ENCODE measurements at regions not wholly inside any gene's neighbourhood (a gene's known extent, or its start where the extent isn't known, plus 50 kb on each side); places are given as distances from the start of the nearest gene placed in this dataset.

DNA sequence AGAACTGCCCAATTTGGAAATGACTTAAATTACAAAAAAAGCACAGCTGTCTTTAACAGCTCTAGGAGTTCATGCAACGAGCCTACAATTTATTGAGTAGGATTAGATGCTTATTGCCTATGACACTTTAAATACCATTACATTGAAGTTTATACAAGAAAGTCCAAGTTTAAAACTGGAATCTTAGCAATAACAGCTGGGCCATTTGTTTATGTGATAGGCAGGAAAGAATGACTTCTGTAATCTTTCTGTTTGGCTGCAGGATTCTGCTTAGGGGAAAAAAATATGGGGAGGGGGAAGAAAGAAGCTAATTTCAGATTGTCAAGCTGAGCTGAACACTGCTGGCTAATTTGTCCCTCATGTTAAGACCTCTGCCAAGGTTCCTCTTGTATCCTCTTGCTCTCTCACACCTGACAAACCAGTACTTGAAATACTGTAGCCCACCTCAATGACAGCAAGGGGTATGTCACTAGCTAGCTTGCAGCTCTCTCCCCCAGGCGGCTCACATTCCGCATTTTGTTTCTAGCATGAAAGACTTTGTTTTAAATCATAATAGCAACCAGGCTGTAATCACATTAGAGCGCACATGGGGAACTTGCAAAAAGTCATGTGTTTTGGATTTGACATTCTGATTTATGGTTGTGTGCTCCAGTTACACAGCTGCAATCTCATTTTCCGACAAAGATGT is 384.8 kb downstream of the BMP4 start:
- no peak overlapping the region for H3K4me2 ChIP-seq (ENCODE audit: low read depth, low read length, poor library complexity, severe bottlenecking)
- H3K9ac ChIP-seq (ENCODE audit: low read length): no peak overlapping the region
- no peaks in the 10 kb centered on the region for H3K27me3 ChIP-seq (ENCODE audit: low read length)
- H3K27ac ChIP-seq (ENCODE audit: low read depth, low read length): no peak overlapping the region
- no peak for TF ChIP-seq EZH2phosphoT487 (conservative IDR thresholded peaks at IDR 0.05; ENCODE audit: low read length)
- TF ChIP-seq, protein P1, sequence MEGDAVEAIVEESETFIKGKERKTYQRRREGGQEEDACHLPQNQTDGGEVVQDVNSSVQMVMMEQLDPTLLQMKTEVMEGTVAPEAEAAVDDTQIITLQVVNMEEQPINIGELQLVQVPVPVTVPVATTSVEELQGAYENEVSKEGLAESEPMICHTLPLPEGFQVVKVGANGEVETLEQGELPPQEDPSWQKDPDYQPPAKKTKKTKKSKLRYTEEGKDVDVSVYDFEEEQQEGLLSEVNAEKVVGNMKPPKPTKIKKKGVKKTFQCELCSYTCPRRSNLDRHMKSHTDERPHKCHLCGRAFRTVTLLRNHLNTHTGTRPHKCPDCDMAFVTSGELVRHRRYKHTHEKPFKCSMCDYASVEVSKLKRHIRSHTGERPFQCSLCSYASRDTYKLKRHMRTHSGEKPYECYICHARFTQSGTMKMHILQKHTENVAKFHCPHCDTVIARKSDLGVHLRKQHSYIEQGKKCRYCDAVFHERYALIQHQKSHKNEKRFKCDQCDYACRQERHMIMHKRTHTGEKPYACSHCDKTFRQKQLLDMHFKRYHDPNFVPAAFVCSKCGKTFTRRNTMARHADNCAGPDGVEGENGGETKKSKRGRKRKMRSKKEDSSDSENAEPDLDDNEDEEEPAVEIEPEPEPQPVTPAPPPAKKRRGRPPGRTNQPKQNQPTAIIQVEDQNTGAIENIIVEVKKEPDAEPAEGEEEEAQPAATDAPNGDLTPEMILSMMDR (IDR thresholded peaks at IDR 0.05; ENCODE audit: insufficient read depth, low read length, poor library complexity, severe bottlenecking): no peak
- no peak overlapping the region for H3K4me3 ChIP-seq (ENCODE audit: insufficient read depth, low read length, poor library complexity, severe bottlenecking)
- no peaks in the 10 kb centered on the region for H3K36me3 ChIP-seq (ENCODE audit: low read length)
- H3F3A ChIP-seq (ENCODE audit: insufficient read depth): no peaks in the 10 kb centered on the region
- no peak overlapping the region for H2AFZ ChIP-seq (ENCODE audit: low read depth, low read length, severe bottlenecking)
- H4K20me1 ChIP-seq (ENCODE audit: low read depth, low read length): no peaks in the 10 kb centered on the region
- H3K9me3 ChIP-seq (ENCODE audit: insufficient read depth, low read length): no peaks in the 10 kb centered on the region
- no peaks in the 10 kb centered on the region for H3K79me2 ChIP-seq (ENCODE audit: insufficient read depth, low read length)
- no peaks in the 10 kb centered on the region for H3K9me2 ChIP-seq (replicated peaks; ENCODE audit: insufficient read depth, low read length)

DNA sequence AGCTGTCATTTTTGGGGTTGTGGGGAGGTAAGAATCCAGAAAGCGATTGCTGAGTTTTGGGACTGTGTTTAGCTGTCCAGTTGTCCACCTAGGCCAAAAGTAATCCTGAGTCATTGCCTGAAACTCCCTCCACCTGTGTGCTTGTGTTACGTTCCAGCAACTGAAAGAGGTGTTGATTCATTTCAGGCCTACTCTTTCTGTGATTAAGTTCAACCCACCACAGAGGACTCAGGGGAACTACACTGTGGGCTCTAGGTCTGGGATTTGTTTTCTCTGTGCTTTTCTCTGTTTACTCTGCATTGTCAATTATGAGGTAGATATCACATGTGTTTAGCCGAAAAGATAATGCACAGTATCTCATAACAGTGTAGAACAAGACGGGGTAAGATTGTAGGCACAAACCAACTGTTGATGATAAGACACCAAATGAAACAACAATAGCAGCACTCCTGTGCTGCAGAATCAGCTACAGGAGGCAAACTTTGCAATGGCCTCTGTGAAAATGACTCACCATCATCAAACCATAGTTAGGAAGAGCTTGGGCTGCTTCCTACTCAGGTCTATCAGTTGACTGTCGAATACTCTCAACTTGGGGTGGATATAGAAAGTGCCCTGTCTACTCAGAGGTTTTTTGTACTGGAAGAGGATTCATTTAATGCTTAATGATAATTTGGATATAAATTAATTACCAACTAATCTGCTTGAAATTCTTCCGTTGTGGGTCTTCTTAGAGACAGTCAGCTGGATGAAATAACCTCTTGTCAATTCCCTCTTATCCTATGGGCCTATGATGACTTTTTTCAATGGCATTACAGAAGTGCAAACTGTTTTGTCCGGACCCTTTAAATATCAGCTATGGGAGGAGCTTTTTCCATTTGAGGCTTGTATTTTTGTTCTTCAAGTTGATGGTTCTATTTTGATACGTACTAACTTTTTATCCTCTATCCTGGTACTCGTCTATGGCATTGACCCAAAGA is 385.9 kb downstream of the BMP4 start:
- no peak overlapping the region for H2AFZ ChIP-seq (ENCODE audit: low read depth, low read length, severe bottlenecking)
- H3K4me3 ChIP-seq (ENCODE audit: insufficient read depth, low read length, poor library complexity, severe bottlenecking): no peak overlapping the region

DNA sequence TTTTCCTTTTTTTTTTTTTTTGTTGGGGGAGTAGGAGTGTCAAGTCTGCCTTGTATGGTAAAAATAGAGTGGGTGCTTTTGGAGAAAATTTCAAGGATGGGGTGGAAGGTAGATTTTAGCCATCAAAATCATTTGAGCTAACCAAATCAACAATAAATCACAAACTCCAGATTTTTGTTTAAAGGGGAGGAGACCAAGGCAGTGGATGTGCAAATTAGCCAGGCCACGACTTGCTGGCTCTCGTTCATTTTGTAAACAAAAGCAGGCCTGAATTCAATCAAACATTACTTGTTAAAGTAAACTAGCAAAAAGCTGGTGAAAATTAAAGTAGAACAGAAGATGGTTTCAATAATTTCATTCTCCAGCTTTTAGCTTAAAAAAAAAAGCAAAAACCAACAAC is 387.2 kb downstream of the BMP4 start:
- Histone ChIP-seq H3K27ac (ENCODE audit: low read depth, low read length) (no peak overlapping the region), H2AFZ (ENCODE audit: low read depth, low read length, severe bottlenecking) (no peak overlapping the region), H3K9me3 (ENCODE audit: insufficient read depth, low read length) (no peaks in the 10 kb centered on the region), H3F3A (ENCODE audit: insufficient read depth) (no peaks in the 10 kb centered on the region), H3K9ac (ENCODE audit: low read length) (no peak overlapping the region), H3K36me3 (ENCODE audit: low read length) (no peaks in the 10 kb centered on the region), H3K79me2 (ENCODE audit: insufficient read depth, low read length) (no peaks in the 10 kb centered on the region), H3K27me3 (ENCODE audit: low read length) (no peaks in the 10 kb centered on the region), H3K4me3 (ENCODE audit: insufficient read depth, low read length, poor library complexity, severe bottlenecking) (no peak overlapping the region), H3K4me2 (ENCODE audit: low read depth, low read length, poor library complexity, severe bottlenecking) (no peak overlapping the region), H3K9me2 (replicated peaks; ENCODE audit: insufficient read depth, low read length) (no peaks in the 10 kb centered on the region), H4K20me1 (ENCODE audit: low read depth, low read length) (no peaks in the 10 kb centered on the region)
- TF ChIP-seq, protein P1 (IDR thresholded peaks at IDR 0.05; ENCODE audit: insufficient read depth, low read length, poor library complexity, severe bottlenecking): no peak
- no peak for TF ChIP-seq EZH2phosphoT487 (conservative IDR thresholded peaks at IDR 0.05; ENCODE audit: low read length)

More for the DNA sequence above, 385.9 kb downstream of the BMP4 start:
- Histone ChIP-seq H3K36me3 (ENCODE audit: low read length) (no peaks in the 10 kb centered on the region), H3K4me2 (ENCODE audit: low read depth, low read length, poor library complexity, severe bottlenecking) (no peak overlapping the region), H3K9ac (ENCODE audit: low read length) (no peak overlapping the region), H4K20me1 (ENCODE audit: low read depth, low read length) (no peaks in the 10 kb centered on the region), H3K9me2 (replicated peaks; ENCODE audit: insufficient read depth, low read length) (no peaks in the 10 kb centered on the region), H3K79me2 (ENCODE audit: insufficient read depth, low read length) (no peaks in the 10 kb centered on the region), H3K27ac (ENCODE audit: low read depth, low read length) (no peak overlapping the region), H3K27me3 (ENCODE audit: low read length) (no peaks in the 10 kb centered on the region), H3F3A (ENCODE audit: insufficient read depth) (no peaks in the 10 kb centered on the region), H3K9me3 (ENCODE audit: insufficient read depth, low read length) (no peaks in the 10 kb centered on the region)
- TF ChIP-seq, protein P1 (IDR thresholded peaks at IDR 0.05; ENCODE audit: insufficient read depth, low read length, poor library complexity, severe bottlenecking): no peak
- TF ChIP-seq EZH2phosphoT487 (conservative IDR thresholded peaks at IDR 0.05; ENCODE audit: low read length): no peak

Data from SU-DHL-6 (cell line).